ENCODE measurements at regions not wholly inside any gene's neighbourhood (a gene's known extent, or its start where the extent isn't known, plus 50 kb on each side); places are given as distances from the start of the nearest gene placed in this dataset.

GRCh38 chr15:38626443-38627050 is 61.9 kb upstream of the RASGRP1 start:
- H3K36me3 ChIP-seq (ENCODE audit: control insufficient read depth in 2 of 2, extremely low read depth in 1 of 2, insufficient read depth in 2 of 2, low read length in 2 of 2) = no peaks in the 10 kb centered on the region
- H4K20me1 ChIP-seq (replicated peaks; ENCODE audit: control insufficient read depth, extremely low read depth, insufficient read depth, low read length) = no peaks in the 10 kb centered on the region
- no peak overlapping the region for H3K4me2 ChIP-seq (ENCODE audit: insufficient read depth, low read length)
- CTCF ChIA-PET = interaction anchor here (1.2 to 2.1 kb wide), 2 partner anchors 10 to 63 kb away, joined by 3 to 17 read pairs; no protein-coding TSS in a partner anchor
- BruUV-seq (replicated peaks) = no TSS peak
- H3K27ac ChIP-seq (ENCODE audit: insufficient read depth, low read depth, low read length) = no peak overlapping the region
- TF ChIP-seq JUN (IDR thresholded peaks at IDR 0.05; ENCODE audit: borderline replicate concordance, insufficient read depth, insufficient read length, low read depth) = no peak
- TF ChIP-seq MAX (IDR thresholded peaks at IDR 0.05; ENCODE audit: insufficient read depth, insufficient read length) = no peak
- TF ChIP-seq GATA2 (IDR thresholded peaks at IDR 0.05; ENCODE audit: insufficient read depth, insufficient read length, low read depth, low read length) = no peak
- TF ChIP-seq MYC (IDR thresholded peaks at IDR 0.05; ENCODE audit: low read depth, low read length) = no peak
- H3K79me2 ChIP-seq (ENCODE audit: control insufficient read depth, insufficient read depth, low read length) = no peaks in the 10 kb centered on the region
- POLR2A ChIA-PET = no interaction called here
- no peaks in the 10 kb centered on the region for H3K9me3 ChIP-seq (replicated peaks; ENCODE audit: control insufficient read depth, insufficient read depth, low read length)
- H3K4me1 ChIP-seq (ENCODE audit: control insufficient read depth, extremely low read depth, insufficient read depth, low read length) = no peaks in the 10 kb centered on the region
- H3K27me3 ChIP-seq (ENCODE audit: control insufficient read depth in 2 of 2, insufficient read depth in 2 of 2, low read length in 2 of 2) = peaks cover 12 to 18% of the 10 kb centered on the region in 2 experiments
- dilution Hi-C loops (cut with MboI; ENCODE audit: extremely low pct_ligation_motif_present, low sequenced_read_pairs) = no loop called here
- intact Hi-C loops (cut with micrococcal nuclease) = no loop called here
- no peak overlapping the region for H3K4me3 ChIP-seq (replicated peaks in 1 of 3; ENCODE audit: insufficient read depth in 1 of 3, low read depth in 1 of 3, low read length in 3 of 3)
- DNase-seq (ENCODE audit: low read depth, low spot score) = no peak
- no peak overlapping the region for H2AFZ ChIP-seq (ENCODE audit: low read depth, low read length)
- no peaks in the 10 kb centered on the region for H3K9me1 ChIP-seq (replicated peaks; ENCODE audit: control insufficient read depth, extremely low read depth, insufficient read depth, low read length)
- FAIRE-seq = no peak
- no peak overlapping the region for H3K9ac ChIP-seq (replicated peaks; ENCODE audit: extremely low read depth, insufficient read depth, low read length)

- Histone ChIP-seq H3K4me2 (ENCODE audit: insufficient read depth, low read length) (no peak overlapping the region), H3K27ac (ENCODE audit: insufficient read depth, low read depth, low read length) (no peak overlapping the region), H3K9me1 (replicated peaks; ENCODE audit: control insufficient read depth, extremely low read depth, insufficient read depth, low read length) (no peaks in the 10 kb centered on the region), H3K27me3 (ENCODE audit: control insufficient read depth in 2 of 2, insufficient read depth in 2 of 2, low read length in 2 of 2) (peaks cover 10 to 18% of the 10 kb centered on the region in 2 experiments), H3K9me3 (replicated peaks; ENCODE audit: control insufficient read depth, insufficient read depth, low read length) (no peaks in the 10 kb centered on the region), H3K9ac (replicated peaks; ENCODE audit: extremely low read depth, insufficient read depth, low read length) (no peak overlapping the region), H3K79me2 (ENCODE audit: control insufficient read depth, insufficient read depth, low read length) (no peaks in the 10 kb centered on the region), H2AFZ (ENCODE audit: low read depth, low read length) (no peak overlapping the region), H3K36me3 (ENCODE audit: control insufficient read depth in 2 of 2, extremely low read depth in 1 of 2, insufficient read depth in 2 of 2, low read length in 2 of 2) (no peaks in the 10 kb centered on the region), H3K4me1 (ENCODE audit: control insufficient read depth, extremely low read depth, insufficient read depth, low read length) (no peaks in the 10 kb centered on the region), H3K4me3 (replicated peaks in 1 of 3; ENCODE audit: insufficient read depth in 1 of 3, low read depth in 1 of 3, low read length in 3 of 3) (no peak overlapping the region), H4K20me1 (replicated peaks; ENCODE audit: control insufficient read depth, extremely low read depth, insufficient read depth, low read length) (no peaks in the 10 kb centered on the region)
- BruUV-seq (replicated peaks) = no TSS peak
- CTCF ChIA-PET = no interaction called here
- FAIRE-seq (no peak), DNase-seq (ENCODE audit: low read depth, low spot score) (no peak)
- dilution Hi-C loops (cut with MboI; ENCODE audit: extremely low pct_ligation_motif_present, low sequenced_read_pairs) (no loop called here), intact Hi-C loops (cut with micrococcal nuclease) (no loop called here)
- TF ChIP-seq POLR2A (IDR thresholded peaks at IDR 0.05; ENCODE audit: low read depth, low read length) = no peak
- TF ChIP-seq EZH2 (IDR thresholded peaks at IDR 0.05; ENCODE audit: borderline replicate concordance, low read depth, low read length, severe bottlenecking) = no peak
- TF ChIP-seq MYC (IDR thresholded peaks at IDR 0.05; ENCODE audit: low read depth, low read length) = no peak
- TF ChIP-seq CTCF (IDR thresholded peaks at IDR 0.05; ENCODE audit: extremely low read depth in 1 of 2, insufficient read depth in 1 of 2, low read depth in 1 of 2, low read length in 2 of 2) = no peak
- no peak for TF ChIP-seq JUN (IDR thresholded peaks at IDR 0.05; ENCODE audit: borderline replicate concordance, insufficient read depth, insufficient read length, low read depth)
- TF ChIP-seq MAX (IDR thresholded peaks at IDR 0.05; ENCODE audit: insufficient read depth, insufficient read length) = no peak
- no peak for TF ChIP-seq POLR2AphosphoS5 (IDR thresholded peaks at IDR 0.05; ENCODE audit: insufficient read depth, low read depth, low read length)
- POLR2A ChIA-PET = no interaction called here
These were observed 63.2 kb upstream of the RASGRP1 start for GRCh38 chr15:38627689-38628277.

Measured in endothelial cell of umbilical vein (primary cell).